H1 (cell line): ENCODE measurements at regions not wholly inside any gene's neighbourhood (a gene's known extent, or its start where the extent isn't known, plus 50 kb on each side); places are given as distances from the start of the nearest gene placed in this dataset.

ENCODE experiments used
- CTCF ChIA-PET: fragments of 300-600 bp; sonication (Branson Sonifier 250); formaldehyde crosslinking; loops from one replicate; lab custom pipeline; 2021; ENCODE audit not compliant: partially characterized antibody; lab: Charles Lee
- POLR2A ChIA-PET: fragments of 300-600 bp; sonication (Branson Sonifier 250); formaldehyde crosslinking; loops from one replicate; lab custom pipeline; 2021; ENCODE audit warnings: inconsistent platforms; ENCODE audit not compliant: partially characterized antibody; lab: Charles Lee
- DNase-seq, 2 experiments: peaks; one replicate each; pipeline versions ENCODE4 v3.0.0 to v3.0.0-alpha.2; 2010 to 2022; ENCODE audit warnings: low spot score in 2 of 2, low read depth in 1 of 2, mixed read lengths in 1 of 2
- FAIRE-seq: peaks from 2 replicates; lab custom pipeline; 2011; peaks lifted over from hg19 to GRCh38; lab: Jason Lieb, UNC
- H2AFZ ChIP-seq: 2 replicates; pipeline ENCODE4 v1.8.1; 2012; ENCODE audit warnings: low read length, inconsistent platforms
- H2AK5ac ChIP-seq: 2 replicates; pipeline ENCODE4 v1.6.1; 2013; ENCODE audit warnings: low read depth, low read length
- H2BK120ac ChIP-seq: replicated peaks from 2 replicates; pipeline ENCODE3; 2013; ENCODE audit warnings: low read depth, low read length, inconsistent platforms
- H2BK12ac ChIP-seq: 2 replicates; pipeline ENCODE4 v1.6.1; 2013; ENCODE audit warnings: low read depth, low read length
- H2BK15ac ChIP-seq: 2 replicates; pipeline ENCODE4 v1.6.1; 2013; ENCODE audit warnings: low read length
- H2BK20ac ChIP-seq: 2 replicates; pipeline ENCODE4 v1.6.1; 2013; ENCODE audit warnings: low read length
- H2BK5ac ChIP-seq: 2 replicates; pipeline ENCODE4 v1.6.1; 2013; ENCODE audit warnings: low read depth, low read length
- H3K14ac ChIP-seq: 2 replicates; pipeline ENCODE4 v1.6.1; 2013; ENCODE audit warnings: inconsistent platforms; ENCODE audit not compliant: insufficient read length
- H3K18ac ChIP-seq: 2 replicates; pipeline ENCODE4 v1.6.1; 2013; ENCODE audit warnings: low read length; ENCODE audit errors: extremely low read depth
- H3K23ac ChIP-seq: 2 replicates; pipeline ENCODE4 v1.6.1; 2013; ENCODE audit warnings: inconsistent platforms; ENCODE audit not compliant: insufficient read length
- H3K23me2 ChIP-seq: 2 replicates; pipeline ENCODE4 v1.6.1; 2013; ENCODE audit warnings: low read depth, low read length
- H3K27ac ChIP-seq: 2 replicates; pipeline ENCODE4 v1.6.1; 2011; ENCODE audit warnings: low read depth, low read length, inconsistent platforms
- H3K27me3 ChIP-seq, 4 experiments: replicated peaks in 1 of 4; 1 replicate in 1 of 4; 2 replicates in 3 of 4; pipeline versions ENCODE4 v1.6.1 to v1.8.1; 2011 to 2013; ENCODE audit warnings: low read length in 3 of 4, mild to moderate bottlenecking in 3 of 4, inconsistent platforms in 2 of 4, mixed read lengths in 2 of 4, moderate library complexity in 1 of 4; ENCODE audit not compliant: control insufficient read depth in 3 of 4, insufficient read depth in 3 of 4; ENCODE audit errors: extremely low read depth in 1 of 4
- H3K36me3 ChIP-seq, 4 experiments: 2 replicates each; pipeline versions ENCODE4 v1.6.1 to v1.8.1; 2011 to 2013; ENCODE audit warnings: mild to moderate bottlenecking in 4 of 4, low read length in 3 of 4, moderate library complexity in 2 of 4, control low read depth in 1 of 4, inconsistent platforms in 1 of 4; ENCODE audit not compliant: insufficient read depth in 4 of 4, control insufficient read depth in 2 of 4
- H3K4ac ChIP-seq: replicated peaks from 2 replicates; pipeline ENCODE3; 2013; ENCODE audit warnings: low read length, low read depth, mixed read lengths, inconsistent platforms; ENCODE audit not compliant: insufficient read length
- H3K4me1 ChIP-seq, 4 experiments: replicated peaks in 1 of 4; 1 replicate in 1 of 4; 2 replicates in 3 of 4; pipeline versions ENCODE4 v1.6.1 to v1.8.1; 2011 to 2013; ENCODE audit warnings: low read length in 3 of 4, inconsistent platforms in 2 of 4, mixed read lengths in 1 of 4; ENCODE audit not compliant: insufficient read depth in 4 of 4, control insufficient read depth in 3 of 4
- H3K4me2 ChIP-seq, 2 experiments: 2 replicates each; pipeline versions ENCODE4 v1.6.1 to v1.8.1; 2011 to 2013; ENCODE audit warnings: low read depth in 2 of 2, low read length in 2 of 2, control low read depth in 1 of 2, inconsistent platforms in 1 of 2, mild to moderate bottlenecking in 1 of 2; ENCODE audit not compliant: insufficient read depth in 1 of 2
- H3K4me3 ChIP-seq, 4 experiments: fragments of 200-600, 300-600 bp in 1 of 4; sonication (generic), shearing (Covaris generic), sonication (Bioruptor Twin) in 1 of 4; 2 replicates each; pipeline versions ENCODE4 v1.5.1 to v1.8.1; 2011 to 2016; ENCODE audit warnings: low read length in 4 of 4, low read depth in 3 of 4, control low read depth in 2 of 4, inconsistent platforms in 2 of 4, mild to moderate bottlenecking in 2 of 4, mixed read lengths in 1 of 4, moderate library complexity in 1 of 4; ENCODE audit not compliant: insufficient read depth in 2 of 4; ENCODE audit errors: extremely low read depth in 1 of 4
- H3K56ac ChIP-seq: replicated peaks from 2 replicates; pipeline ENCODE3; 2013; ENCODE audit warnings: low read depth, mild to moderate bottlenecking, mixed read lengths, low read length, inconsistent platforms; ENCODE audit not compliant: insufficient read length
- H3K79me1 ChIP-seq: 2 replicates; pipeline ENCODE4 v1.6.1; 2013; ENCODE audit warnings: low read depth, low read length, control low read depth
- H3K79me2 ChIP-seq, 2 experiments: 2 replicates each; pipeline versions ENCODE4 v1.6.1 to v1.8.1; 2012 to 2013; ENCODE audit warnings: low read length in 2 of 2, mild to moderate bottlenecking in 2 of 2, inconsistent platforms in 1 of 2; ENCODE audit not compliant: insufficient read depth in 2 of 2, control insufficient read depth in 1 of 2
- H3K9ac ChIP-seq, 4 experiments: replicated peaks in 1 of 4; 1 replicate in 1 of 4; 2 replicates in 3 of 4; pipeline versions ENCODE4 v1.6.1 to v1.8.1; 2011 to 2013; ENCODE audit warnings: low read depth in 3 of 4, low read length in 3 of 4, control low read depth in 2 of 4, mild to moderate bottlenecking in 2 of 4, moderate library complexity in 2 of 4, inconsistent platforms in 1 of 4; ENCODE audit errors: extremely low read depth in 1 of 4
- H3K9me3 ChIP-seq, 2 experiments: 2 replicates each; pipeline versions ENCODE4 v1.6.1 to v1.8.1; 2012 to 2013; ENCODE audit warnings: mild to moderate bottlenecking in 2 of 2, moderate library complexity in 2 of 2, control low read depth in 1 of 2, inconsistent platforms in 1 of 2, low read depth in 1 of 2, low read length in 1 of 2, mixed read lengths in 1 of 2; ENCODE audit not compliant: insufficient read depth in 2 of 2
- H4K20me1 ChIP-seq, 2 experiments: replicated peaks in 1 of 2; 2 replicates each; pipeline versions ENCODE3 to v1.8.1; 2011 to 2013; ENCODE audit warnings: inconsistent platforms in 2 of 2, low read length in 2 of 2, mild to moderate bottlenecking in 1 of 2; ENCODE audit not compliant: insufficient read depth in 2 of 2, control insufficient read depth in 1 of 2
- H4K5ac ChIP-seq: 2 replicates; pipeline ENCODE4 v1.6.1; 2013; ENCODE audit warnings: low read length, low read depth, mixed read lengths, inconsistent platforms; ENCODE audit not compliant: insufficient read length
- H4K8ac ChIP-seq: 2 replicates; pipeline ENCODE4 v1.8.0; 2013; ENCODE audit warnings: mild to moderate bottlenecking, moderate library complexity, low read length, inconsistent platforms; ENCODE audit not compliant: insufficient read depth; ENCODE audit errors: extremely low read depth
- H4K91ac ChIP-seq: replicated peaks from 2 replicates; pipeline ENCODE3; 2013; ENCODE audit warnings: low read length, mixed read lengths, inconsistent platforms; ENCODE audit not compliant: insufficient read length
- EZH2 ChIP-seq: fragments of 200-600 bp; sonication (generic); IDR thresholded peaks from 2 replicates; pipeline ENCODE4 v1.7.1; 2012; ENCODE audit warnings: low read depth, mild to moderate bottlenecking, moderate library complexity, low read length, inconsistent platforms; ENCODE audit not compliant: severe bottlenecking
- NANOG ChIP-seq: IDR thresholded peaks from 2 replicates; pipeline ENCODE4 v1.6.1; 2011; ENCODE audit warnings: low read length, low read depth, mild to moderate bottlenecking, inconsistent platforms; ENCODE audit not compliant: insufficient read depth, poor library complexity, severe bottlenecking
- WGBS, 2 experiments: shearing (Covaris generic) in 1 of 2; methylation state at CpG; one replicate each; pipeline versions ENCODE4 v1.1.6 to v1.1.7; 2013 to 2015; ENCODE audit warnings: low lambda C conversion rate in 2 of 2, mixed read lengths in 2 of 2, inconsistent platforms in 1 of 2, low coverage in 1 of 2, missing lambda C conversion rate in 1 of 2; ENCODE audit not compliant: insufficient replicate concordance in 2 of 2, insufficient coverage in 1 of 2, insufficient read length in 1 of 2; ENCODE audit errors: extremely low coverage in 1 of 2, missing lambda C conversion rate in 1 of 2; 5-methylcytosine and 5-hydroxymethylcytosine counted together

GRCh38 chr5:166904571-166904970, 1386.9 kb upstream of the WWC1 start:
- H3K27me3 ChIP-seq: no peaks in the 10 kb centered on the region
- CTCF ChIA-PET: interaction anchor here (1.1 kb wide), 1 partner anchor 9 kb away, joined by 3 read pairs; no protein-coding TSS in a partner anchor
- no peak overlapping the region for H2BK15ac ChIP-seq
- H2BK120ac ChIP-seq: no peak overlapping the region
- 92% methylated on average over 7 of the region's 7 CpGs; no CpG with 5 or more reads in 1 of the 2 experiments for WGBS, 2 experiments
- H3K56ac ChIP-seq: no peak overlapping the region
- H2BK5ac ChIP-seq: no peak overlapping the region
- no peaks in the 10 kb centered on the region for H4K20me1 ChIP-seq
- H3K4me3 ChIP-seq: no peak overlapping the region
- no peak overlapping the region for H3K27ac ChIP-seq
- H3K79me1 ChIP-seq: no peaks in the 10 kb centered on the region
- no peak overlapping the region for H2AK5ac ChIP-seq
- H3K4me1 ChIP-seq: no peaks in the 10 kb centered on the region
- H2BK12ac ChIP-seq: no peak overlapping the region
- H3K18ac ChIP-seq: no peak overlapping the region
- H3K36me3 ChIP-seq: no peaks in the 10 kb centered on the region
- no peak overlapping the region for H3K14ac ChIP-seq
- no peaks in the 10 kb centered on the region for H3K79me2 ChIP-seq
- no peak overlapping the region for H3K4me2 ChIP-seq
- no peak overlapping the region for H4K8ac ChIP-seq
- no peaks in the 10 kb centered on the region for H3K23me2 ChIP-seq
- FAIRE-seq: no peak
- no peak overlapping the region for H4K5ac ChIP-seq
- H3K23ac ChIP-seq: no peak overlapping the region
- H2AFZ ChIP-seq: peak overlapping the region; percentile 65; the same call in 1 of the 2 replicates
- no peak overlapping the region for H3K4ac ChIP-seq
- H4K91ac ChIP-seq: no peak overlapping the region
- H2BK20ac ChIP-seq: no peak overlapping the region
- DNase-seq: no peak
- no peak for TF ChIP-seq EZH2
- no peak for TF ChIP-seq NANOG
- TF ChIP-seq, all 59 proteins: peak for 0
- Histone ChIP-seq H3K9me3 (no peaks in the 10 kb centered on the region), H3K9ac (no peak overlapping the region)
- POLR2A ChIA-PET: no interaction called here
